Pons (tissue), 1 donor: ENCODE measurements at regions not wholly inside any gene's neighbourhood (a gene's known extent, or its start where the extent isn't known, plus 50 kb on each side); places are given as distances from the start of the nearest gene placed in this dataset.
A peak's percentile ranks its signal among the peaks of the same experiment; 100 is the strongest.

Source experiments
- DNase-seq: peaks from one replicate; pipeline ENCODE4 v3.0.0-alpha.2; 2016; ENCODE audit warnings: low spot score

DNA sequence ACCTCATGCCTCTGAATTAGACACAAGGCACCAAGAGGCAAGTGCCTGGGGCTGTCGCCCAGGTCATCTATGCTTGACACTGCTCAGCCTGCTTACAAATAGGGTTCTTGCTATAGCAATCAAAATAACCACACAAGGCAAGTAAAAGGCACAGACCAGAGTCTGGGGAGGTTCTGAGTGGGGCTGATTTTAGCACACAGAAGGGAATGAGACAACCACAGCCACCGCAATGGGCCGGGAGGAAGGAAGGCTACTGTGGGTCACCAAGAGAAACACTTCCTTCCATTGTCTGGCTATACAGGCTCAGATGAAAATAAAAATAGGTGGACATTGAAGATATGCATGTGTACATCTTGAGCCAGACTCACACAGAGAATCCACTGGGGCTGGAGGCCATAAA is 159.1 kb downstream of the DLEU7 start:
- peak; percentile 84 for DNase-seq

DNA sequence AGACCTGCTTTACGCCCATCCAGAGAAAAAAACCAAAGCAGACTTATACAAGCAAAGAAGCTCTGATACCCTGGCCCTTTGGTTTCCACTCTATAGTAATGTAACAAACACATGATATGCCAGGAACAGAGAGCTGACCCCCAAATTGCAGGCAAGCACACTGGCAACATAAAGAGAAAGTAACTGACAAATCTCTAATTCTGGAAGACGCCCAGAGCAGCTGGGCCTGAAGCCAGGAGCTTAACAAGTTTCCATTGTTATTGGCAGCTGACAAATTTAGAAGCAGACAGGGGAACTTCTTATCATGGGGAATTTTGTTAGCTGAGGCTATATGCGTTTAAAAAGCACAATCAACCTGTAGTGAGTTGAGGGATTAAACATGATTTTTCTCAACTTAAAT is 158.0 kb downstream of the DLEU7 start:
- peak; percentile 99 for DNase-seq

- DNase-seq = no peak
These were observed 157.5 kb downstream of the DLEU7 start for GRCh38 chr13:50685956-50686355.

GRCh38 chr13:50686551-50686950 is 156.9 kb downstream of the DLEU7 start:
- DNase-seq = no peak

DNA sequence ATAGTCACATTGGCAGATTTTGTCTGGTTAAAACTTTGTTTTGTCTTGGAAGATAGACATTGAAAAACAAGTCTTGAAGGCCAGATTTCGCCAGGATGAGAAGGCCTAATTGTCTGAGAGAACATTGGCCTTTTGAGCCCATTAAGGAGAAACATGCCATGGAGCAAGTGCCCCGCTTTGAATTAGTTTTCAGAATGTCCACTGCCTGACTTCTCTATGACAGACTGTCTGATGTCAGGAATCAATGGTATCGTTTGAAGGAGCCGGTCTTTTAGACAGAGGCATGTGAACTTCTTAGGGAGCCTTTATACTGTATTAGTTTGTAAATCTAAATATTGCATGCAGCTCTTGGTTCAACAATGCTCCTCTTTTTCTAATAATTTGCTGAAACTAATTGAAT is 155.9 kb downstream of the DLEU7 start:
- no peak for DNase-seq

GRCh38 chr13:50690006-50690405 is 153.5 kb downstream of the DLEU7 start:
- DNase-seq = no peak

- no peak for DNase-seq
These were observed 152.3 kb downstream of the DLEU7 start for GRCh38 chr13:50691176-50691680.

DNA sequence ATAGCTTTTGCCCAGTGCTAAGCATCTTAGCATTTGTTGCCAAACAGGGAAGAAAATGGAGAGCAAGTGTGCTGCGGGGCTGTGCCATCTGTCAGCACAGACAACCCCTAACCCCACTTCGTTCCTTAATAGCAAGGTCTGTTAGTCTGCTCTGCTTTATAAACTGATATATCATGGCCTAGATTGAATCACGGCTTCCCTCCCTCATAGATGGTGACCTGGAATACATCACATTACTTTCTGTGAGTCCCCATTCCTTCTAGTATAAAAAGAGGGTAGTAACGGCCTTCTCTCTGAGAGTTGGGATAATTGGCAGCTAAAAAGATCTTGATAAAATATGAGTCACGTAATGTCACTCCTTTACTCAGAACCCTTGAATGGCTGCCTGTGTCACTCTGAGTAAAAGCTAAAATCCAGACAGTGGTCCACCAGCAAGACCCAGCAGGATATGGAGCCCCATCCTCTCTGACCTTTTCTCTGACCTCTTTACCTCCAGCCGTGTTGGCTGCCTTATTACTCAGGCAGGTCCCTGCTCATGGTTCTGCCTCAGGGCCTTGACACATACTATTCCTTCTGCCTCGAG is 151.7 kb downstream of the DLEU7 start:
- DNase-seq = no peak

GRCh38 chr13:50692396-50692915 is 151.0 kb downstream of the DLEU7 start:
- DNase-seq = no peak

GRCh38 chr13:50693727-50694126 is 149.8 kb downstream of the DLEU7 start:
- no peak for DNase-seq

GRCh38 chr13:50697746-50698539 is 145.5 kb downstream of the DLEU7 start:
- no peak for DNase-seq

- no peak for DNase-seq
These were observed 143.4 kb downstream of the DLEU7 start for GRCh38 chr13:50699874-50700663.

- no peak for DNase-seq
These were observed 142.7 kb downstream of the DLEU7 start for GRCh38 chr13:50700664-50701305.

DNA sequence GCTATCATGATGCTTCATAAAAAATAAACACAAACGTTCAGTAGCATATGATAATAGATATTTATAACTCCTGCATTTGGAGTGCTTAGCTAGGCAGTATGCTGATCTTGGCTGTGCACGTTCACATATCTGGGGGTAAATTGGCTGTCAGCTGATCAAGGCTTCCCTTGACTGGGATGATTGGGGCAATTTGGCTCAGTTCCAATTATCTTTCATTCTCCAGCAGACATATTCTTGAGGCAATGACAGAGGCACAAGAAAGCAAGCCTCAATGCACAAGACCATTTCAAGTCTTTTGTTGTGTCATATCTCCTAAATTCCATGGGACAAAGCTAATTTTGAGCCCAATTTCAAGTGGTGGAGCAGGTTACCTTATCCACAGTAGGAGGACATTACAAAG is 142.0 kb downstream of the DLEU7 start:
- no peak for DNase-seq

GRCh38 chr13:50706505-50706904 is 137.0 kb downstream of the DLEU7 start:
- no peak for DNase-seq

- no peak for DNase-seq
These were observed 135.9 kb downstream of the DLEU7 start for GRCh38 chr13:50707628-50708027.

- DNase-seq = no peak
These were observed 135.0 kb downstream of the DLEU7 start for GRCh38 chr13:50708461-50708860.

- DNase-seq = no peak
These were observed 134.4 kb downstream of the DLEU7 start for GRCh38 chr13:50709058-50709457.

DNA sequence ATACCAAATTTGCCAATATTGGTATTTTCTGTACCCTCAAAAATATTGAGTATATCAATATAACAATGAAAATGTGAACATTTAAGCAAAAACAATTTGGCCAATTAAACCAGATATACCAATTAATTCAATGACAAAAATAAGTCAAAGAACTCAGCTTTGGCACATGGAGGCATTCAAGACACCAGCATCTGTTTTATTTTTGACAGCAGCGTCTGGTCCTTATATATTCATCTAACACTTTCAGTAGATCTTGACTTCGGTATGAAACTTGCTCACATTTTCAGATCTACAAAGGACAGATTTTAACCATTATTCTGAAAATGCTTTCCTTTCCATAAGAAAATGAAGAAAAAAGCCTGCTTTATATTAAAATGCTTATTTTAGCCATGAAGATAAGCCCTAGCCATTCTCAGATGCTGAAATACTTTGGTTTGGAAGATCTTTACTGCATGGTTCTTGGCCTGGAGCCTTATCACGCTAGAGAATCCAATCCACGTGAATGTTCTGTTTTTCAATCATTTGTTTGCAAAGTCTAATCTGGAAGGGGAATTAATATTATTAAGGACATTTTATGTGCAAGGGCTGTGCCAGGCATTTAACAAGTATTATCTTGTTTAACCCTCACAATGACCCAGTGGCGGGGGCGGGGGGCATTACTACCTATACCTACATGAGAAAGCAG is 132.2 kb downstream of the DLEU7 start:
- DNase-seq = no peak

GRCh38 chr13:50711996-50712395 is 131.5 kb downstream of the DLEU7 start:
- DNase-seq = no peak

DNA sequence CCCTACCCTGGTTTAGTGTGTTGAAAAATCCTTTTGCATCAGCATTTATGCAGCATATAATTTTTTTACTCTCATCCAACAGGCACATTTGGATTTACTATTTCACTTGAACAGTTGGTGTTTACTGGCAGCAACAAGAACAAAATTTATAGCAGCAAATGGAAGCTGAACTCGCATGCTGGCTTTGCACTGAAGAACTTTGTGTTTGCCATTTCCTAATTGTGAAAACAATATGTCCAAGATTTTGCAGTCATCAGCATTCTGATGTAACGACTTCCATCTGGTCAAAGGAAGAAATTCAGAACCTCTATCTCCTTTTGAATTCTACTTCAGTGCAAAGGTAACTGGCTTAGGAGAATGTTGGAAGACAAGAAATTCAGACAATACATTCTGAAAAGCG is 131.0 kb downstream of the DLEU7 start:
- DNase-seq = no peak
